ENCODE measurements at regions not wholly inside any gene's neighbourhood (a gene's known extent, or its start where the extent isn't known, plus 50 kb on each side); places are given as distances from the start of the nearest gene placed in this dataset.

DNA sequence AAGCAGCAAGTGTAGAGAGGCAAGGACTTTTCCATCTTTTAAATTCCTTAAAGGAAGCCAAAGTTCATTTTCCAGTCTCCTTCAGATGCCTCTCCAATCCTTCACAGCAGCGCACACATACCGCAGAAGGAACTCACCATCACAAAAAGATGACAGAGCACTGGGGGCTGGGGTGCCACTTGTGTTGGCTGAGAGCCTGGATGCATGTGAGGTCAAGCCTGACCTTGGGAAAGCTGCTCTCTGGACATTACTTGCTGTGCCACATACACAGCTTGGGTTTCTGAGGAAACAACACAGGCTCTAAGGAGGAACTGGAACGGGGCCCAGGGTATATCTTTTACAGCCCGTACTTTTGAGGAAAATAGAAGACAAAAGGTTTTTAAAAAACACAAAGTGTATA lies 364.3 kb upstream of the MEX3C start:
- TF ChIP-seq, protein P1, sequence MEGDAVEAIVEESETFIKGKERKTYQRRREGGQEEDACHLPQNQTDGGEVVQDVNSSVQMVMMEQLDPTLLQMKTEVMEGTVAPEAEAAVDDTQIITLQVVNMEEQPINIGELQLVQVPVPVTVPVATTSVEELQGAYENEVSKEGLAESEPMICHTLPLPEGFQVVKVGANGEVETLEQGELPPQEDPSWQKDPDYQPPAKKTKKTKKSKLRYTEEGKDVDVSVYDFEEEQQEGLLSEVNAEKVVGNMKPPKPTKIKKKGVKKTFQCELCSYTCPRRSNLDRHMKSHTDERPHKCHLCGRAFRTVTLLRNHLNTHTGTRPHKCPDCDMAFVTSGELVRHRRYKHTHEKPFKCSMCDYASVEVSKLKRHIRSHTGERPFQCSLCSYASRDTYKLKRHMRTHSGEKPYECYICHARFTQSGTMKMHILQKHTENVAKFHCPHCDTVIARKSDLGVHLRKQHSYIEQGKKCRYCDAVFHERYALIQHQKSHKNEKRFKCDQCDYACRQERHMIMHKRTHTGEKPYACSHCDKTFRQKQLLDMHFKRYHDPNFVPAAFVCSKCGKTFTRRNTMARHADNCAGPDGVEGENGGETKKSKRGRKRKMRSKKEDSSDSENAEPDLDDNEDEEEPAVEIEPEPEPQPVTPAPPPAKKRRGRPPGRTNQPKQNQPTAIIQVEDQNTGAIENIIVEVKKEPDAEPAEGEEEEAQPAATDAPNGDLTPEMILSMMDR (conservative IDR thresholded peaks at IDR 0.05), result no peak
- H3K27ac Mint-ChIP-seq, result no peak overlapping the region

DNA sequence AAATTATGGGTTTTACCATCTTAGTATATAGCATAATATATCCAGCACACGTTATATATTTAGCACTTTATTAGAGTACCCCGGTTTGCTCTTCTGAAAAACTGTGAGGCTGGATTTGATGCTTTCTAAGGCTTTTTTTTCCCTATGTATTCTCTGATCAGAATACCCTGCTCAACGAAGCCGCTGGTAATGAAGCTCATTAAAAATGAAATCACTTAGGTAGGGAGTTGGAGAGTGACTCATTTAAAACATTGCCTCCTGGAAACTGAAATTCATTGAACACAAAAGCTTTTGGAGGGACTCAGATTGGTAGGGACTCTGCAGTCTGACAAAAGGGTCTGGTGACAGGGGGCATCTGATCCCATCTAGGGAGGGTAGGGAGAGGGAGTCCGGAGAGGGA lies 365.4 kb upstream of the MEX3C start:
- no peaks in the 10 kb centered on the region for H3K36me3 ChIP-seq (ENCODE audit: control insufficient read depth, insufficient read depth, low read length)
- Mint-ChIP-seq H3K27me3 (ENCODE audit: insufficient read depth) (no peaks in the 10 kb centered on the region), H3K9me3 (peaks cover 16% of the 10 kb centered on the region), H3K36me3 (ENCODE audit: low read depth) (no peaks in the 10 kb centered on the region), H3K4me3 (no peak overlapping the region), H3K4me1 (peaks cover 57% of the 10 kb centered on the region), H3K27ac (peak overlapping the region; percentile 92)
- H3K4me1 ChIP-seq (ENCODE audit: control insufficient read depth, insufficient read depth, low read length), result peaks cover 16% of the 10 kb centered on the region
- H3K4me3 ChIP-seq (ENCODE audit: low read length), result no peak overlapping the region
- TF ChIP-seq, protein P1 (conservative IDR thresholded peaks at IDR 0.05), result no peak
- H3K9ac ChIP-seq (ENCODE audit: extremely low read depth, low read length, poor library complexity, severe bottlenecking), result no peak overlapping the region
- peaks cover 21% of the 10 kb centered on the region for H3K9me3 ChIP-seq (ENCODE audit: control insufficient read depth, low read length)
- H3K27me3 ChIP-seq (ENCODE audit: control insufficient read depth, insufficient read depth, low read length, poor library complexity, severe bottlenecking), result no peaks in the 10 kb centered on the region
- no peak overlapping the region for H3K27ac ChIP-seq (ENCODE audit: low read depth, low read length)
- WGBS, 2 experiments (ENCODE audit: insufficient coverage in 1 of 2, insufficient read length in 1 of 2), result 87 to 100% methylated on average over 1 to 5 of the region's 5 CpGs
- DNase-seq, result no peak

More for the DNA sequence above, 364.3 kb upstream of the MEX3C start:
- Histone ChIP-seq H3K4me1 (ENCODE audit: control insufficient read depth, insufficient read depth, low read length) (peaks cover 16% of the 10 kb centered on the region), H3K4me3 (ENCODE audit: low read length) (peak overlapping the region; percentile 1), H3K36me3 (ENCODE audit: control insufficient read depth, insufficient read depth, low read length) (no peaks in the 10 kb centered on the region), H3K27ac (ENCODE audit: low read depth, low read length) (no peak overlapping the region), H3K9ac (ENCODE audit: extremely low read depth, low read length, poor library complexity, severe bottlenecking) (no peak overlapping the region), H3K27me3 (ENCODE audit: control insufficient read depth, insufficient read depth, low read length, poor library complexity, severe bottlenecking) (no peaks in the 10 kb centered on the region), H3K9me3 (ENCODE audit: control insufficient read depth, low read length) (peaks cover 21% of the 10 kb centered on the region)
- H3K36me3 Mint-ChIP-seq (ENCODE audit: low read depth), result no peaks in the 10 kb centered on the region
- peaks cover 58% of the 10 kb centered on the region for H3K4me1 Mint-ChIP-seq
- no peak overlapping the region for H3K4me3 Mint-ChIP-seq
- WGBS, 2 experiments (ENCODE audit: insufficient coverage in 1 of 2, insufficient read length in 1 of 2), result 90 to 96% methylated on average over 2 to 4 of the region's 4 CpGs
- H3K27me3 Mint-ChIP-seq (ENCODE audit: insufficient read depth), result no peaks in the 10 kb centered on the region
- peaks cover 16% of the 10 kb centered on the region for H3K9me3 Mint-ChIP-seq
- DNase-seq, result no peak

DNA sequence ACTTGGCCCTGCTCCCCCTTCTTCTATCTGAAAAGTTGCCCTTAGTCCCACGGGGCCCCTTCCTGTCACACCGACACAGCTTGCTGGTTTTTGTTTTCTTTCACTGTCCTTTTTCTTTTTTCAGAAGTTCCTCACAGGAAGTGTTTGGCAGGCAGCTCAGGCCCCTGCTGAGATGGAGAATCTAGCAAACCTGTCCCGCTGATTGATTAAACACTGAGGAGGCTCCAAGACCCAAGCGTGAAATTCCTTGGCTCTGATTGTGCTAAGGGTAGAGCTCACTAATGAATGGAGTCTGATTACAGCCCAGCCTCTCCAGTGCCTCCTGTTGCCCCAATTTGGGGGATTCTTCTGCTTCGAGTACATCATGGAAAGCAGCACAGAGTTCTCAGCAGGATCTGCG lies 365.9 kb upstream of the MEX3C start:
- peaks cover 19% of the 10 kb centered on the region for H3K4me1 ChIP-seq (ENCODE audit: control insufficient read depth, insufficient read depth, low read length)
- H3K36me3 ChIP-seq (ENCODE audit: control insufficient read depth, insufficient read depth, low read length), result no peaks in the 10 kb centered on the region
- H3K9me3 ChIP-seq (ENCODE audit: control insufficient read depth, low read length), result peaks cover 21% of the 10 kb centered on the region
- Mint-ChIP-seq H3K4me1 (peaks cover 61% of the 10 kb centered on the region), H3K27ac (peak overlapping the region; percentile 92), H3K4me3 (no peak overlapping the region), H3K27me3 (ENCODE audit: insufficient read depth) (no peaks in the 10 kb centered on the region), H3K36me3 (ENCODE audit: low read depth) (no peaks in the 10 kb centered on the region), H3K9me3 (peaks cover 16% of the 10 kb centered on the region)
- H3K27me3 ChIP-seq (ENCODE audit: control insufficient read depth, insufficient read depth, low read length, poor library complexity, severe bottlenecking), result no peaks in the 10 kb centered on the region
- TF ChIP-seq, protein P1 (conservative IDR thresholded peaks at IDR 0.05), result peak; percentile 46
- no peak overlapping the region for H3K9ac ChIP-seq (ENCODE audit: extremely low read depth, low read length, poor library complexity, severe bottlenecking)
- peak overlapping the region; percentile 35 for H3K27ac ChIP-seq (ENCODE audit: low read depth, low read length)
- WGBS, 2 experiments (ENCODE audit: insufficient coverage in 1 of 2, insufficient read length in 1 of 2), result 45 to 60% methylated on average over 6 of the region's 6 CpGs
- DNase-seq, result peak; percentile 90
- no peak overlapping the region for H3K4me3 ChIP-seq (ENCODE audit: low read length)
